Left lung (tissue), 4 donors: ENCODE measurements at regions not wholly inside any gene's neighbourhood (a gene's known extent, or its start where the extent isn't known, plus 50 kb on each side); places are given as distances from the start of the nearest gene placed in this dataset.
"Not testable (repeated sequence)": the region's sequence is repeated elsewhere in the genome, so short reads cannot be mapped to it uniquely, and the experiment has no call there.

ENCODE experiments used
- ATAC-seq: fragments of 200-7000 bp; cut with Tn5 transposase; one replicate; pipeline ENCODE4 v1.9.1; 2020; ENCODE audit warnings: moderate library complexity
- DNase-seq, 4 donors: peaks; one replicate each; pipeline ENCODE4 v3.0.0-alpha.2; 2013 to 2020
- H3K27ac ChIP-seq, 2 donors: fragments of 200-600 bp; sonication (generic) in 1 of 2; one replicate each; pipeline versions ENCODE4 v1.5.0 to v1.8.0; 2020 to 2021
- H3K27me3 ChIP-seq, 2 donors: fragments of 200-600 bp; sonication (generic) in 1 of 2; one replicate each; pipeline versions ENCODE4 v1.5.0 to v1.8.0; 2020 to 2021
- H3K36me3 ChIP-seq, 2 donors: fragments of 200-600 bp; sonication (generic) in 1 of 2; one replicate each; pipeline versions ENCODE4 v1.5.0 to v1.8.0; 2020 to 2021
- H3K4me1 ChIP-seq, 2 donors: fragments of 200-600 bp; one replicate each; pipeline ENCODE4 v1.8.0; 2021
- H3K4me3 ChIP-seq, 2 donors: fragments of 200-600 bp; sonication (generic) in 1 of 2; one replicate each; pipeline versions ENCODE4 v1.5.0 to v1.8.0; 2020 to 2021; ENCODE audit warnings: mild to moderate bottlenecking in 1 of 2
- H3K9me3 ChIP-seq, 2 donors: fragments of 200-600 bp; sonication (generic) in 1 of 2; one replicate each; pipeline versions ENCODE4 v1.5.0 to v1.8.0; 2020 to 2021
- CTCF ChIP-seq, 2 donors: fragments of 200-600 bp; sonication (generic) in 1 of 2; IDR thresholded peaks; one replicate each; pipeline versions ENCODE4 v1.5.0 to v1.8.0; 2021; ENCODE audit warnings: antibody characterized with exemption in 2 of 2
- intact Hi-C, 2 donors: fragments of 100-400 bp; cut with DNase I; formaldehyde crosslinking; loops; one replicate each; pipeline versions ENCODE4 v1.11.2 to v1.14.2; 2022
- donor health status: DM: no; HTN: yes; CAD: no.
- donor health status: DM: no; HTN: no; CAD: no.

GRCh38 chr7:113622796-113623195, 296.0 kb downstream of the PPP1R3A start:
- Histone ChIP-seq H3K27ac (no peak overlapping the region), H3K36me3 (no peaks in the 10 kb centered on the region), H3K4me1 (no peaks in the 10 kb centered on the region), H3K4me3 (no peak overlapping the region), H3K27me3 (no peaks in the 10 kb centered on the region), H3K9me3 (peaks cover 0 to 37% of the 10 kb centered on the region in 2 donors)
- ATAC-seq, result no peak
- DNase-seq, result no peak
- intact Hi-C loops, result no loop called here
- no peak for TF ChIP-seq CTCF (IDR thresholded peaks at IDR 0.05)

- no peak for DNase-seq
- no peak for ATAC-seq
- Histone ChIP-seq H3K4me1 (no peaks in the 10 kb centered on the region), H3K9me3 (no peaks in the 10 kb centered on the region), H3K27ac (no peak overlapping the region), H3K36me3 (no peaks in the 10 kb centered on the region), H3K27me3 (no peaks in the 10 kb centered on the region), H3K4me3 (no peak overlapping the region)
- intact Hi-C loops, result no loop called here
- TF ChIP-seq CTCF (IDR thresholded peaks at IDR 0.05), result no peak
Observed at GRCh38 chr7:113610572-113610971, 308.2 kb downstream of the PPP1R3A start.

- no peak for ATAC-seq
Observed at GRCh38 chr7:113608782-113609181, 310.0 kb downstream of the PPP1R3A start.

GRCh38 chr7:113606325-113606724, 312.5 kb downstream of the PPP1R3A start:
- intact Hi-C loops, result no loop called here
- H3K4me1 ChIP-seq, result no peaks in the 10 kb centered on the region
- no peaks in the 10 kb centered on the region for H3K36me3 ChIP-seq
- peaks cover 0 to 3% of the 10 kb centered on the region in 2 donors for H3K9me3 ChIP-seq
- H3K27ac ChIP-seq, result no peak overlapping the region
- DNase-seq, result no peak
- no peak for TF ChIP-seq CTCF (IDR thresholded peaks at IDR 0.05)
- H3K4me3 ChIP-seq, result no peak overlapping the region
- no peak for ATAC-seq
- H3K27me3 ChIP-seq, result no peaks in the 10 kb centered on the region

More at GRCh38 chr7:113608782-113609181, 310.0 kb downstream of the PPP1R3A start:
- Histone ChIP-seq H3K4me1 (no peaks in the 10 kb centered on the region), H3K4me3 (no peak overlapping the region), H3K36me3 (no peaks in the 10 kb centered on the region), H3K27me3 (no peaks in the 10 kb centered on the region), H3K27ac (no peak overlapping the region), H3K9me3 (no peaks in the 10 kb centered on the region)
- intact Hi-C loops, result no loop called here
- no peak for DNase-seq
- TF ChIP-seq CTCF (IDR thresholded peaks at IDR 0.05), result no peak

- H3K4me3 ChIP-seq, H3K27me3 ChIP-seq, ATAC-seq, DNase-seq, H3K4me1 ChIP-seq, intact Hi-C loops, H3K27ac ChIP-seq, H3K36me3 ChIP-seq, H3K9me3 ChIP-seq: not testable (repeated sequence)
Observed at GRCh38 chr7:113600428-113600827, 318.4 kb downstream of the PPP1R3A start.

- H3K4me1 ChIP-seq, H3K27me3 ChIP-seq, H3K36me3 ChIP-seq, H3K4me3 ChIP-seq, H3K27ac ChIP-seq, ATAC-seq, intact Hi-C loops, H3K9me3 ChIP-seq: not testable (repeated sequence)
- DNase-seq, result peak in 2 of 4 donors; percentile 0 to 60
Observed at GRCh38 chr7:113593455-113593854, 325.4 kb downstream of the PPP1R3A start.

GRCh38 chr7:113592924-113593323, 325.9 kb downstream of the PPP1R3A start:
- ATAC-seq, H3K27me3 ChIP-seq, H3K36me3 ChIP-seq, H3K27ac ChIP-seq, intact Hi-C loops, H3K4me3 ChIP-seq, H3K4me1 ChIP-seq, H3K9me3 ChIP-seq, DNase-seq: not testable (repeated sequence)
